A172 (cell line): ENCODE measurements at regions not wholly inside any gene's neighbourhood (a gene's known extent, or its start where the extent isn't known, plus 50 kb on each side); places are given as distances from the start of the nearest gene placed in this dataset.

Experiments
- DNase-seq: peaks from one replicate; pipeline ENCODE4 v3.0.0-alpha.2; 2015; ENCODE audit warnings: low spot score

GRCh38 chr12:19710811-19711793 lies 271.8 kb downstream of the AEBP2 start:
- DNase-seq = no peak

- DNase-seq = peak; percentile 80
These were observed 272.7 kb downstream of the AEBP2 start for GRCh38 chr12:19712041-19712440.

GRCh38 chr12:19718401-19718800 lies 279.1 kb downstream of the AEBP2 start:
- no peak for DNase-seq

- DNase-seq = no peak
These were observed 280.4 kb downstream of the AEBP2 start for GRCh38 chr12:19719672-19720071.

DNA sequence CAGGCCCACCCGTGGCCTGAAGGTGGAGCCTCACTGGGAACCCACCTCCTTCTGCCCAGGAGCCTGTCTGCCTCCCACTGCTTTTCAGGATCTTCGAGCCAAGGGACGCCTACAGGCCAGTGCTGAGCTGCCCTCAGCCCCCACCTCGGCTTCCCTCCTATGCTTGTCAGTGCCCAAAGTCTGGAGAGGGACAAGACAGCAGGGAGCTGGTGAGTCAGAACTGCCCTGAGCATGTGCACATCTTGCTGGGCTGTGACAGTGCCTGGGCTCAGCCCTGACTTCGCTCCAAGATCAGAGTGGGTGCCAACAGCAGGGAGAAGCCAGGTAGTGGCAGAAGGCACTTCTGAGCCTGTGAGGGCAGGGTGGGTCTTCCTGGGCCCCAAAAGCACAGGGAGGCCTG lies 286.8 kb downstream of the AEBP2 start:
- DNase-seq = no peak

DNA sequence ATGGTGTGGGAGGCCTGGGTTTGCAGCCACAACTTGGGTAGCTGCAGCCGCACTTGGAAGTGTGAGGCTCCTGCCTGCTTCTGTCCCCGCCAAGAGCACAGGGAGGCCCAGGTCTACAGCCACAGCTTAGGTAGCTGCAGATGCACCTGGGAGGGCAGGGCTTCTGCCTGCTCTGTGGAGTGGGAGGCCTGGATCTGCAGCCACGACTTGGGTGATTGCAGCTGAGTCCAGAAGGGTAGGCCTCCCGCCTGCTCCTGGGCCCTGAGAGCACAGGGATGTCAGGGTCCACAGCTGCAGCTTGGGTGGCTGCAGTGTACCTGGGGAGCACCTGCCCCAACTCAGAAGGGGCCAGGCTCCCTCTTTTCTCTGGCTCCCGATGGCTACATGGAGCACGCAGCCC lies 287.3 kb downstream of the AEBP2 start:
- DNase-seq = no peak

- DNase-seq = no peak
These were observed 297.7 kb downstream of the AEBP2 start for GRCh38 chr12:19737019-19737418.

GRCh38 chr12:19739195-19739776 lies 300.0 kb downstream of the AEBP2 start:
- peak; percentile 63 for DNase-seq

- DNase-seq = no peak
These were observed 301.3 kb downstream of the AEBP2 start for GRCh38 chr12:19740472-19741131.

DNA sequence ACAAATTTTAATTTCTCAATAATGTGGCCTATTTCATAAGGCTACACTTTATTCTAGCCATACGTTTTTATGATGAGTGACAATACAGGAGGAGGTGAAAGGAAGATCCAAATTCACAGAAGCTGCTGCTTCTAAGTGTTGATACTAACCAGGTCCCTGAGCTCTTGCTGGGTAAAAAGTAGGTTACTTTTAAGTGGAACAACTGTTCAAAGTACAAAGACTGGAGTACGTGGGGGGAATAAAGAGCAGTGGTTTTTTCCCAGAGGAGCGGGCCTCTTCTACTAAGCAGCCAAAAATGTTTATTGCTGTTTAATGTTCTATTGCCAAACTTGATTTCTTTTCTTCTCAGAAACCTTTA lies 301.8 kb downstream of the AEBP2 start:
- DNase-seq = no peak

GRCh38 chr12:19744705-19745218 lies 305.5 kb downstream of the AEBP2 start:
- peak; percentile 44 for DNase-seq

GRCh38 chr12:19746471-19746870 lies 307.2 kb downstream of the AEBP2 start:
- DNase-seq = no peak

GRCh38 chr12:19749906-19750574 lies 310.7 kb downstream of the AEBP2 start:
- no peak for DNase-seq

DNA sequence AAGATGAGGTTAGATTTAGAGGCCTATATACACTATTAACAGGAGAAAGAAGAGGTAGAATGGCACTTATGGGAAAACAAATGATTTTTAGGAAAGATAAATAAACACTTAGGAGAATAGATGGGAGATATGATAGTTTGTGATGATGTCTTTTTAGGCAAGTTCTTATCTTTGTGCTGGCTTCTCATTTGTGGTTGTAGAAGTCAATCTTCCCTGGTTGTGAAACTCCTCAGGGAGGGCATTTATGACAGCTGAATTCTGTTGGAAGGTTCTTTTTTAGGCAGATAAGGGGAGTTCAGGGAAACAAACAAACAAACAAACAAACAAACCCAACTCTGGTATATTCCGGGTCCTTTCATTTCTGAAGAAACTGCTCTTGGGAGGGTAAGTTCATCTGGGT lies 311.8 kb downstream of the AEBP2 start:
- no peak for DNase-seq

GRCh38 chr12:19752712-19753111 lies 313.4 kb downstream of the AEBP2 start:
- DNase-seq = no peak

DNA sequence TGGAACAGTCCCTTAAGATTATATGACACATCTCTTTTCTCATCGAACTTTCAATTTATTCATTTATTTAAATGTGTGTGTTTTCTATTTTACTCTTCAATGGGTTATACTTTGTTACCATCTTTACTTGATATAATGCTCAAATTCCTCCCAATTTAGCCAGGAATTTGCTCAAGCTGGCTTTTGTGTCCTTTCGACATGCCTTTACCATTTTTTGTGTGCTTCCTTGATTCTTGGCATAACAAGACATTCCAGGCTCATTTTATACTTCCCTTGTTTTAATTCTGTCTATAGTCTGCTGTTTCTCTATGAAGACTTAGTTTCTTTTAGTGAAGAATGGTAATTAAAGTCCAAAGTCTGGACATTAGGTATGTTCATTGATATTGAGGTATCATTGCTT lies 315.8 kb downstream of the AEBP2 start:
- no peak for DNase-seq

DNA sequence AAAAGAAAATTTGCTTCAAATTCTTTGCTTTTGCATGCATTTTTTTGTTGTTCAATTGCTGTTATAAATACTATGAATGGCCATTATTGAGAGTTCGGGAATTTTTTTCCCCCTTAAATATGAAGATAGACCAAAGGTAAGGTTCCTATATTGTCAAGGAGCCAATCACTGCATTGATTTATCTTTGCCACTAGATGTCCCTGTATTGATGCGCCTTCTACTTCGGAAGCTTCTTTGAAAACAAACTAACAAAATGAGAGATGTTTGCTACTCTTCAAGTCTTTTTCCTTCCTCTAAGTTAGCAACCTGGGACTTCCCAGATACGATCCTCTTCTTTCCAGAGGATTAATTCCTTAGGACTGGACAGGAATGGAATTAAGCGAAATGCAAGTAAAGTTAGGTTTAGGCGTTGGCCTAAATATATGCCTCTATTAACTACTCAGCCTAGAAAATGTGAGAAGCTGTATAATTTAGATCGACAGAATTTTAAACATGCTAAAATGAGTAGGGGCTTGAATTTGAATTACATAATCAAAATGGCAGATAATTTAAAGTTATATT lies 318.1 kb downstream of the AEBP2 start:
- DNase-seq = peak; percentile 33

DNA sequence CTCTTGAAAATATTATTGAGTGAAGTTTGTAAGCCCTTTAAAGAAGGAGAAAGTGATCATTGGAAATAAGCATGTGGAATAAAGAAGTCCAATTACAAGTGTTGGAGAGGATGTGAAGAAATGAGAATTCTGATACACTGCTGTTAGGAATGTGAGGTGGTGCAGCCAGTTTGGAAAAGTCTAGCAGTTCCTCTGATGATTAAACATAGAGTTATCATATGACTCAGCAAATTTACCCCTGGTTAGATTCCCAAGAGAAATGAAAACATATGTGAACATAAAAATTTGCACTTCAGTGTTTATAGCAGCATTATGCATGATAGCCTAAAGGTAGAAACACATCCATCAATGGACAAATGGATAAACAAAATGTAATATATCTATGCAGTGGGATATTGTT lies 319.9 kb downstream of the AEBP2 start:
- DNase-seq = peak; percentile 53

DNA sequence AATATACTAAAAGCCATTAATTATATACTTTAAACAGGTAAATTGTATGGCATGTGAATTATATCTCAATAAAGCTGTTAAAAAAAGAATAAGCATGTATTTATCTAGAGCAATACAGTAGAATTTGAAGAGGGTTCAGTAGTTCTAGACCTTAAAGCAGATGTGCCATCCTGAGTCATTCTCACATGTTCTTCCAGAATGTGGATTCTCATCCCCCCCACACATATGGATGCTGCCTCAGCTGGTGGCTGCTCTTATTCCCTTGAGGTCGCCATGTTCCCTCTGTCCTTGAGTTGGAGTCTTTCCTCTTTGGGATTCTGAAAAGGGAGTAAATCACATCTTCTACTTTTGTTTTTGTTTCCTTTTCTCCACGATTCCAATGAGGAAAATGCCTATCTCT lies 321.3 kb downstream of the AEBP2 start:
- DNase-seq = no peak

- no peak for DNase-seq
These were observed 322.2 kb downstream of the AEBP2 start for GRCh38 chr12:19761463-19761862.

GRCh38 chr12:19763488-19763887 lies 324.2 kb downstream of the AEBP2 start:
- DNase-seq = no peak

GRCh38 chr12:19764408-19764807 lies 325.1 kb downstream of the AEBP2 start:
- DNase-seq = peak; percentile 8
